Peyer's patch (tissue), 4 donors: ENCODE measurements at regions not wholly inside any gene's neighbourhood (a gene's known extent, or its start where the extent isn't known, plus 50 kb on each side); places are given as distances from the start of the nearest gene placed in this dataset.

Experiments used
- DNase-seq, 3 donors: peaks; one replicate each; pipeline ENCODE4 v3.0.0-alpha.2; 2017 to 2019
- H3K27ac ChIP-seq, 4 donors: fragments of 200-600 bp; sonication (generic); one replicate each; pipeline ENCODE4 v1.5.1; 2016 to 2019
- H3K27me3 ChIP-seq, 2 donors: fragments of 200-600 bp; sonication (generic); one replicate each; pipeline ENCODE4 v1.5.1; 2019
- H3K36me3 ChIP-seq, 3 donors: fragments of 200-600 bp; sonication (generic); one replicate each; pipeline ENCODE4 v1.5.1; 2016 to 2019
- H3K4me1 ChIP-seq, 4 donors: fragments of 200-600 bp; sonication (generic); one replicate each; pipeline ENCODE4 v1.5.1; 2016 to 2019
- H3K4me3 ChIP-seq, 4 donors: fragments of 200-600 bp; sonication (generic); 1 replicate in 3 of 4; 2 replicates in 1 of 4; pipeline ENCODE4 v1.5.1; 2016 to 2019; ENCODE audit warnings: mild to moderate bottlenecking in 1 of 4
- H3K9me3 ChIP-seq, 4 donors: fragments of 200-600 bp; sonication (generic); one replicate each; pipeline ENCODE4 v1.5.1; 2016 to 2019; ENCODE audit warnings: mild to moderate bottlenecking in 1 of 4
- CTCF ChIP-seq, 6 experiments: fragments of 450-650 bp in 4 of 6; fragments of 200-600 bp in 2 of 6; sonication (generic) in 1 of 6; IDR thresholded peaks; one replicate each; pipeline ENCODE4 v1.5.1; 2017 to 2019; ENCODE audit warnings: antibody characterized with exemption in 6 of 6, mild to moderate bottlenecking in 3 of 6, moderate library complexity in 1 of 6
- POLR2A ChIP-seq, 2 donors: fragments of 450-650 bp; IDR thresholded peaks; one replicate each; pipeline ENCODE4 v1.5.1; 2017; ENCODE audit warnings: antibody characterized with exemption in 2 of 2, mild to moderate bottlenecking in 2 of 2, moderate library complexity in 2 of 2

GRCh38 chr4:140233791-140234696, 80.1 kb upstream of the MAML3 start:
- Histone ChIP-seq H3K4me3 (no peak overlapping the region), H3K36me3 (no peaks in the 10 kb centered on the region), H3K27ac (no peak overlapping the region), H3K9me3 (no peaks in the 10 kb centered on the region), H3K4me1 (peaks cover 0 to 24% (median 3%) of the 10 kb centered on the region in 4 donors), H3K27me3 (no peaks in the 10 kb centered on the region)
- TF ChIP-seq CTCF (IDR thresholded peaks at IDR 0.05), result no peak
- no peak for TF ChIP-seq POLR2A (IDR thresholded peaks at IDR 0.05)
- DNase-seq, result no peak

- no peaks in the 10 kb centered on the region for H3K36me3 ChIP-seq
- no peak for TF ChIP-seq CTCF (IDR thresholded peaks at IDR 0.05)
- TF ChIP-seq POLR2A (IDR thresholded peaks at IDR 0.05), result no peak
- H3K27me3 ChIP-seq, result no peaks in the 10 kb centered on the region
- no peaks in the 10 kb centered on the region for H3K9me3 ChIP-seq
- H3K27ac ChIP-seq, result no peak overlapping the region
- no peaks in the 10 kb centered on the region for H3K4me1 ChIP-seq
- H3K4me3 ChIP-seq, result no peak overlapping the region
- DNase-seq, result no peak
Measured at GRCh38 chr4:140229881-140230280, 75.9 kb upstream of the MAML3 start.

- no peak for TF ChIP-seq POLR2A (IDR thresholded peaks at IDR 0.05)
- no peak for TF ChIP-seq CTCF (IDR thresholded peaks at IDR 0.05)
- H3K27me3 ChIP-seq, result no peaks in the 10 kb centered on the region
- no peak overlapping the region for H3K4me3 ChIP-seq
- H3K36me3 ChIP-seq, result no peaks in the 10 kb centered on the region
- no peak for DNase-seq
- no peaks in the 10 kb centered on the region for H3K9me3 ChIP-seq
- no peak overlapping the region for H3K27ac ChIP-seq
- H3K4me1 ChIP-seq, result no peaks in the 10 kb centered on the region
Measured at GRCh38 chr4:140227286-140227685, 73.3 kb upstream of the MAML3 start.

GRCh38 chr4:140223056-140223810, 69.2 kb upstream of the MAML3 start:
- H3K27ac ChIP-seq, result no peak overlapping the region
- no peaks in the 10 kb centered on the region for H3K36me3 ChIP-seq
- no peak for DNase-seq
- TF ChIP-seq CTCF (IDR thresholded peaks at IDR 0.05) (no peak), POLR2A (IDR thresholded peaks at IDR 0.05) (no peak)
- H3K4me1 ChIP-seq, result no peaks in the 10 kb centered on the region
- H3K9me3 ChIP-seq, result no peaks in the 10 kb centered on the region
- H3K27me3 ChIP-seq, result no peaks in the 10 kb centered on the region
- no peak overlapping the region for H3K4me3 ChIP-seq

GRCh38 chr4:140222171-140222570, 68.2 kb upstream of the MAML3 start:
- no peak for TF ChIP-seq POLR2A (IDR thresholded peaks at IDR 0.05)
- no peak for TF ChIP-seq CTCF (IDR thresholded peaks at IDR 0.05)
- no peaks in the 10 kb centered on the region for H3K27me3 ChIP-seq
- H3K4me1 ChIP-seq, result no peaks in the 10 kb centered on the region
- no peak for DNase-seq
- no peaks in the 10 kb centered on the region for H3K36me3 ChIP-seq
- H3K9me3 ChIP-seq, result no peaks in the 10 kb centered on the region
- no peak overlapping the region for H3K4me3 ChIP-seq
- no peak overlapping the region for H3K27ac ChIP-seq
